ENCODE measurements at regions not wholly inside any gene's neighbourhood (a gene's known extent, or its start where the extent isn't known, plus 50 kb on each side); places are given as distances from the start of the nearest gene placed in this dataset.

- Histone ChIP-seq H3K9me3 (no peaks in the 10 kb centered on the region), H3K27me3 (no peaks in the 10 kb centered on the region), H3K27ac (no peak overlapping the region), H3K4me1 (no peaks in the 10 kb centered on the region), H3K4me3 (no peak overlapping the region), H3K36me3 (no peaks in the 10 kb centered on the region)
- peak in 1 of 2 donors; percentile 50 for ATAC-seq
- intact Hi-C loops (cut with DNase I; ENCODE audit: low total_unique reads), result no loop called here
- in situ Hi-C loops (cut with MboI; ENCODE audit: low sequenced_read_pairs in 4 of 4), result no loop called here
- TF ChIP-seq CTCF (IDR thresholded peaks at IDR 0.05 in 4 of 5, conservative IDR thresholded peaks at IDR 0.05 in 1 of 5), result no peak
- TF ChIP-seq POLR2A (IDR thresholded peaks at IDR 0.05), result no peak
- no peak for DNase-seq
Measured at GRCh38 chr12:107545737-107546353, 139.8 kb upstream of the PWP1 start.

- TF ChIP-seq POLR2A (IDR thresholded peaks at IDR 0.05) (no peak), CTCF (IDR thresholded peaks at IDR 0.05 in 4 of 5, conservative IDR thresholded peaks at IDR 0.05 in 1 of 5) (no peak)
- intact Hi-C loops (cut with DNase I; ENCODE audit: low total_unique reads), result no loop called here
- Histone ChIP-seq H3K4me1 (no peaks in the 10 kb centered on the region), H3K4me3 (no peak overlapping the region), H3K36me3 (no peaks in the 10 kb centered on the region), H3K9me3 (no peaks in the 10 kb centered on the region), H3K27ac (no peak overlapping the region), H3K27me3 (no peaks in the 10 kb centered on the region)
- no peak for DNase-seq
- no peak for ATAC-seq
- in situ Hi-C loops (cut with MboI; ENCODE audit: low sequenced_read_pairs in 4 of 4), result no loop called here
Measured at GRCh38 chr12:107547389-107547788, 138.2 kb upstream of the PWP1 start.

- intact Hi-C loops (cut with DNase I; ENCODE audit: low total_unique reads), result no loop called here
- Histone ChIP-seq H3K4me3 (no peak overlapping the region), H3K27me3 (no peaks in the 10 kb centered on the region), H3K27ac (no peak overlapping the region), H3K4me1 (no peaks in the 10 kb centered on the region), H3K9me3 (no peaks in the 10 kb centered on the region), H3K36me3 (no peaks in the 10 kb centered on the region)
- DNase-seq (no peak), ATAC-seq (no peak)
- in situ Hi-C loops (cut with MboI; ENCODE audit: low sequenced_read_pairs in 4 of 4), result no loop called here
- no peak for TF ChIP-seq POLR2A (IDR thresholded peaks at IDR 0.05)
- no peak for TF ChIP-seq CTCF (IDR thresholded peaks at IDR 0.05 in 4 of 5, conservative IDR thresholded peaks at IDR 0.05 in 1 of 5)
Measured at GRCh38 chr12:107549651-107550480, 135.7 kb upstream of the PWP1 start.

GRCh38 chr12:107551434-107551833, 134.2 kb upstream of the PWP1 start:
- Histone ChIP-seq H3K27ac (no peak overlapping the region), H3K4me3 (no peak overlapping the region), H3K4me1 (no peaks in the 10 kb centered on the region), H3K27me3 (no peaks in the 10 kb centered on the region), H3K9me3 (no peaks in the 10 kb centered on the region), H3K36me3 (no peaks in the 10 kb centered on the region)
- in situ Hi-C loops (cut with MboI; ENCODE audit: low sequenced_read_pairs in 4 of 4) (no loop called here), intact Hi-C loops (cut with DNase I; ENCODE audit: low total_unique reads) (no loop called here)
- DNase-seq (no peak), ATAC-seq (no peak)
- no peak for TF ChIP-seq POLR2A (IDR thresholded peaks at IDR 0.05)

GRCh38 chr12:107552263-107552662, 133.3 kb upstream of the PWP1 start:
- intact Hi-C loops (cut with DNase I; ENCODE audit: low total_unique reads) (no loop called here), in situ Hi-C loops (cut with MboI; ENCODE audit: low sequenced_read_pairs in 4 of 4) (no loop called here)

More at GRCh38 chr12:107552263-107552662, 133.3 kb upstream of the PWP1 start:
- H3K27ac ChIP-seq, result no peak overlapping the region
- no peak overlapping the region for H3K4me3 ChIP-seq
- H3K36me3 ChIP-seq, result no peaks in the 10 kb centered on the region
- no peak for DNase-seq
- no peaks in the 10 kb centered on the region for H3K9me3 ChIP-seq
- H3K4me1 ChIP-seq, result no peaks in the 10 kb centered on the region
- ATAC-seq, result no peak
- TF ChIP-seq CTCF (IDR thresholded peaks at IDR 0.05 in 4 of 5, conservative IDR thresholded peaks at IDR 0.05 in 1 of 5), result no peak
- TF ChIP-seq POLR2A (IDR thresholded peaks at IDR 0.05), result no peak
- no peaks in the 10 kb centered on the region for H3K27me3 ChIP-seq

All from gastrocnemius medialis (tissue), 4 donors.